Transverse colon (tissue), 3 donors: ENCODE measurements at regions not wholly inside any gene's neighbourhood (a gene's known extent, or its start where the extent isn't known, plus 50 kb on each side); places are given as distances from the start of the nearest gene placed in this dataset.

Source experiments
- CTCF ChIP-seq, 5 experiments: fragments of 200-600 bp in 3 of 5; fragments of 450-650 bp in 2 of 5; sonication (generic) in 3 of 5; IDR thresholded peaks; 1 replicate in 2 of 5; 2 replicates in 3 of 5; pipeline ENCODE4 v1.5.1; 2016 to 2017; ENCODE audit warnings: antibody characterized with exemption in 5 of 5, inconsistent platforms in 3 of 5, mild to moderate bottlenecking in 2 of 5, moderate library complexity in 1 of 5
- EP300 ChIP-seq: sonication (generic); formaldehyde crosslinking; IDR thresholded peaks from one replicate; pipeline ENCODE4 v1.6.1; 2017; ENCODE audit warnings: antibody characterized with exemption, low read depth

DNA sequence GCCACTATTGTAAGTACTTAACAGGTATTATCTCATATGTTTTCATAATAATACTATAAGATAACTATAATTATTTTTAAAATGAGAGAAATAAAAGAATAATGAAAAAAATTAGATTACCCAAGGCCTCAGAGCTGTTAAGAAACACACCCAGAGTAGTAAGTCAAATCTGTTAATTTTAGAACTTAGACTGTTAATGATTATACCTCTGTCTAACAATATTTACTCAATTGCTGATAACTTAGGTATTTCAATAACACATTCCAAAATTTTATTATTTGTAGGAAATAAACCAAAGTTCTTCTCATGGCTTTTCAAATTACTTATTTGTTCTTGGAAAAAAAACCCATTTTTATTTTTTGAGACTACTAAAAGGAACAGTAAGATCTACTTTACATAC, 227.5 kb upstream of the KCNH7 start:
- no peak for TF ChIP-seq EP300
- no peak for TF ChIP-seq CTCF (IDR thresholded peaks at IDR 0.05)
